Smooth muscle cell (in vitro differentiated cells): ENCODE measurements at regions not wholly inside any gene's neighbourhood (a gene's known extent, or its start where the extent isn't known, plus 50 kb on each side); places are given as distances from the start of the nearest gene placed in this dataset.

ENCODE experiments used
- DNase-seq: peaks from one replicate; lab custom pipeline; 2025; ENCODE audit not compliant: unreplicated experiment; lab: John Stamatoyannopoulos, UW
- H2AFZ ChIP-seq: fragments of 200-600 bp; sonication (generic); 2 replicates; pipeline ENCODE4 v1.6.0; 2016; ENCODE audit warnings: antibody characterized with exemption, low read depth, mild to moderate bottlenecking
- H3F3A ChIP-seq: fragments of 200-600 bp; sonication (generic); 2 replicates; pipeline ENCODE4 v1.6.0; 2017; ENCODE audit warnings: antibody characterized with exemption, low read depth
- H3K27ac ChIP-seq: fragments of 200-600 bp; sonication (generic); 2 replicates; pipeline ENCODE4 v1.5.1; 2016; ENCODE audit warnings: low read depth, mild to moderate bottlenecking
- H3K27me3 ChIP-seq: fragments of 200-600 bp; sonication (generic); 2 replicates; pipeline ENCODE4 v1.6.1; 2016; ENCODE audit warnings: low read depth, mild to moderate bottlenecking
- H3K36me3 ChIP-seq: fragments of 200-600 bp; sonication (generic); 2 replicates; pipeline ENCODE4 v1.5.1; 2016; ENCODE audit warnings: low read depth
- H3K4me1 ChIP-seq: fragments of 200-600 bp; sonication (generic); 2 replicates; pipeline ENCODE4 v1.5.1; 2016; ENCODE audit warnings: low read depth
- H3K4me2 ChIP-seq: fragments of 200-600 bp; sonication (generic); 2 replicates; pipeline ENCODE4 v1.6.0; 2016; ENCODE audit warnings: mild to moderate bottlenecking
- H3K4me3 ChIP-seq: fragments of 200-600 bp; sonication (generic); 2 replicates; pipeline ENCODE4 v1.5.1; 2016; ENCODE audit warnings: mild to moderate bottlenecking
- H3K79me2 ChIP-seq: fragments of 200-600 bp; sonication (generic); 2 replicates; pipeline ENCODE4 v1.6.0; 2016; ENCODE audit warnings: low read depth, mild to moderate bottlenecking
- H3K9ac ChIP-seq: fragments of 200-600 bp; sonication (generic); 2 replicates; pipeline ENCODE4 v1.6.0; 2016; ENCODE audit warnings: low read depth
- H3K9me3 ChIP-seq: fragments of 200-600 bp; sonication (generic); replicated peaks from 2 replicates; pipeline ENCODE4 v1.5.1; 2016; ENCODE audit warnings: low read depth
- H4K20me1 ChIP-seq: fragments of 200-600 bp; sonication (generic); 2 replicates; pipeline ENCODE4 v1.6.0; 2016; ENCODE audit warnings: low read depth
- WGBS: methylation state at CpG from one replicate; pipeline ENCODE4 v1.1.7; 2016; ENCODE audit warnings: low lambda C conversion rate; 5-methylcytosine and 5-hydroxymethylcytosine counted together
- TF ChIP-seq, protein P1 (sequence below): fragments of 200-600 bp; sonication (generic); IDR thresholded peaks from 2 replicates; pipeline ENCODE4 v1.5.1; 2017; ENCODE audit warnings: borderline replicate concordance, mild to moderate bottlenecking, antibody characterized with exemption; ENCODE audit not compliant: insufficient read depth, poor library complexity, severe bottlenecking

DNA sequence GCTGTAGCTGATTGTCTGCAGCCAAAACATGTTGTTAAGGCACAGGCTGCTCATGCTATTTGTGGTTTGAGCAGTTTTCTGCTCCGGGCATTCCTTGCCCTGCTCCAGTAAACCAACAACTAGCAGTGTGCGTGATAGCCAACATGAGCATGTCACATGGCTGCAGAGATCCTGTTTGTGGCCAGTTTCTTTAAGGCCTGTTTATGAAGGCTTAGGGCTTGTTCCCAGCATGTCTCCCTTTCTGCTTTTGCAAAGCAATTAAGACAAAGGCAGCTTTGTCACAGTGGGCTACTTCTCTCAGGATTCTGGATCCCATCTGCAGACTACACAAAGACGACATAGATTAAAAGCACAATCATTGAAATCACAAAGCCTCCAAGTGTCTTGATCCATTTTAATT, 160.5 kb downstream of the ZNF518B start:
- DNase-seq, result peak; percentile 2
- no peak overlapping the region for H2AFZ ChIP-seq
- no peaks in the 10 kb centered on the region for H3K9me3 ChIP-seq
- H3K36me3 ChIP-seq, result no peaks in the 10 kb centered on the region
- WGBS, result 0% methylated on average over 3 of the region's 3 CpGs
- H3K4me1 ChIP-seq, result peaks cover 34% of the 10 kb centered on the region
- H3K79me2 ChIP-seq, result no peaks in the 10 kb centered on the region
- peak overlapping the region; percentile 89 for H3K27ac ChIP-seq
- peaks cover 16% of the 10 kb centered on the region for H3F3A ChIP-seq
- H4K20me1 ChIP-seq, result no peaks in the 10 kb centered on the region
- H3K4me2 ChIP-seq, result peak overlapping the region; percentile 71
- no peak overlapping the region for H3K4me3 ChIP-seq
- TF ChIP-seq, protein P1, sequence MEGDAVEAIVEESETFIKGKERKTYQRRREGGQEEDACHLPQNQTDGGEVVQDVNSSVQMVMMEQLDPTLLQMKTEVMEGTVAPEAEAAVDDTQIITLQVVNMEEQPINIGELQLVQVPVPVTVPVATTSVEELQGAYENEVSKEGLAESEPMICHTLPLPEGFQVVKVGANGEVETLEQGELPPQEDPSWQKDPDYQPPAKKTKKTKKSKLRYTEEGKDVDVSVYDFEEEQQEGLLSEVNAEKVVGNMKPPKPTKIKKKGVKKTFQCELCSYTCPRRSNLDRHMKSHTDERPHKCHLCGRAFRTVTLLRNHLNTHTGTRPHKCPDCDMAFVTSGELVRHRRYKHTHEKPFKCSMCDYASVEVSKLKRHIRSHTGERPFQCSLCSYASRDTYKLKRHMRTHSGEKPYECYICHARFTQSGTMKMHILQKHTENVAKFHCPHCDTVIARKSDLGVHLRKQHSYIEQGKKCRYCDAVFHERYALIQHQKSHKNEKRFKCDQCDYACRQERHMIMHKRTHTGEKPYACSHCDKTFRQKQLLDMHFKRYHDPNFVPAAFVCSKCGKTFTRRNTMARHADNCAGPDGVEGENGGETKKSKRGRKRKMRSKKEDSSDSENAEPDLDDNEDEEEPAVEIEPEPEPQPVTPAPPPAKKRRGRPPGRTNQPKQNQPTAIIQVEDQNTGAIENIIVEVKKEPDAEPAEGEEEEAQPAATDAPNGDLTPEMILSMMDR, result no peak
- H3K27me3 ChIP-seq, result no peaks in the 10 kb centered on the region
- peak overlapping the region; percentile 29 for H3K9ac ChIP-seq

GRCh38 chr4:10295301-10295700, 161.9 kb downstream of the ZNF518B start:
- no peak overlapping the region for H3K4me3 ChIP-seq
- no peaks in the 10 kb centered on the region for H3K9me3 ChIP-seq
- no peaks in the 10 kb centered on the region for H3K36me3 ChIP-seq
- no peak overlapping the region for H2AFZ ChIP-seq
- TF ChIP-seq, protein P1, result no peak
- 73% methylated on average over 3 of the region's 3 CpGs for WGBS
- H4K20me1 ChIP-seq, result no peaks in the 10 kb centered on the region
- H3F3A ChIP-seq, result peaks cover 16% of the 10 kb centered on the region
- no peak for DNase-seq
- no peaks in the 10 kb centered on the region for H3K79me2 ChIP-seq
- no peaks in the 10 kb centered on the region for H3K27me3 ChIP-seq
- H3K9ac ChIP-seq, result no peak overlapping the region
- peaks cover 32% of the 10 kb centered on the region for H3K4me1 ChIP-seq
- no peak overlapping the region for H3K27ac ChIP-seq
- no peak overlapping the region for H3K4me2 ChIP-seq

DNA sequence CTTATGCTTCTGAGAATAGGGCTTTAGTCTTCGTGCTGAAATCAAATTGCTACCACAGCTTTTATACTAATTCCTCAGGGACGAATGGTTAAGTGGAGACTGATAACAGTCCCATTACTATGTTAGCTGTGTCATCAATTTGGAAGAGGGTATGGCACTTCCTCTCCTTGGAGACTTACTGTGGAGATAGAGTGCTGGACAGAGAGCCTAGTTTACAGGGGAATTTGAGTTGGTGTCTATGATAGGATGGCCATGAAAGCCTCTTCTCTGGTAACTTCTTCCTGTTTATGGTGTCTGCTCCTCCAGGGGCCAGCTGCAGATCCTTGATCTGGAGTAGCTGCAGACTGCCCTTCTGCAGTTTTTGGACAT, 167.7 kb downstream of the ZNF518B start:
- H3K27me3 ChIP-seq, result no peaks in the 10 kb centered on the region
- H3K36me3 ChIP-seq, result no peaks in the 10 kb centered on the region
- TF ChIP-seq, protein P1, result no peak
- no peak overlapping the region for H3K4me3 ChIP-seq
- no peaks in the 10 kb centered on the region for H3K79me2 ChIP-seq
- 25% methylated on average over 2 of the region's 2 CpGs for WGBS
- no peak for DNase-seq
- H3K4me2 ChIP-seq, result no peak overlapping the region
- no peak overlapping the region for H3K9ac ChIP-seq
- H3F3A ChIP-seq, result peaks cover 3% of the 10 kb centered on the region
- no peaks in the 10 kb centered on the region for H4K20me1 ChIP-seq
- H3K9me3 ChIP-seq, result no peaks in the 10 kb centered on the region
- H3K27ac ChIP-seq, result no peak overlapping the region
- H3K4me1 ChIP-seq, result no peaks in the 10 kb centered on the region
- H2AFZ ChIP-seq, result no peak overlapping the region

- no peak overlapping the region for H3K27ac ChIP-seq
- no peaks in the 10 kb centered on the region for H3K4me1 ChIP-seq
- no peaks in the 10 kb centered on the region for H3K79me2 ChIP-seq
- no peak overlapping the region for H2AFZ ChIP-seq
- no peaks in the 10 kb centered on the region for H4K20me1 ChIP-seq
- H3K9ac ChIP-seq, result no peak overlapping the region
- H3K9me3 ChIP-seq, result no peaks in the 10 kb centered on the region
- TF ChIP-seq, protein P1, result no peak
- no peak overlapping the region for H3K4me2 ChIP-seq
- H3K4me3 ChIP-seq, result no peak overlapping the region
- peaks cover 3% of the 10 kb centered on the region for H3F3A ChIP-seq
- no peak for DNase-seq
- WGBS, result 63% methylated on average over 4 of the region's 4 CpGs
- H3K27me3 ChIP-seq, result no peaks in the 10 kb centered on the region
- no peaks in the 10 kb centered on the region for H3K36me3 ChIP-seq
Measured at GRCh38 chr4:10288830-10289537, 168.2 kb downstream of the ZNF518B start.
